Neural cell (in vitro differentiated cells): ENCODE measurements at regions not wholly inside any gene's neighbourhood (a gene's known extent, or its start where the extent isn't known, plus 50 kb on each side); places are given as distances from the start of the nearest gene placed in this dataset.

Experiments used
- RAD21 ChIP-seq: fragments of 450-650 bp; conservative IDR thresholded peaks from 2 replicates; pipeline ENCODE4 v1.6.1; 2014; ENCODE audit warnings: antibody characterized with exemption, mild to moderate bottlenecking, moderate library complexity
- TF ChIP-seq, protein P1 (sequence below): fragments of 450-650 bp; IDR thresholded peaks from 2 replicates; pipeline ENCODE4 v1.5.1; 2014; ENCODE audit warnings: antibody characterized with exemption, mild to moderate bottlenecking, moderate library complexity; ENCODE audit not compliant: poor library complexity, severe bottlenecking

- TF ChIP-seq RAD21: peak; percentile 37
- TF ChIP-seq, protein P1, sequence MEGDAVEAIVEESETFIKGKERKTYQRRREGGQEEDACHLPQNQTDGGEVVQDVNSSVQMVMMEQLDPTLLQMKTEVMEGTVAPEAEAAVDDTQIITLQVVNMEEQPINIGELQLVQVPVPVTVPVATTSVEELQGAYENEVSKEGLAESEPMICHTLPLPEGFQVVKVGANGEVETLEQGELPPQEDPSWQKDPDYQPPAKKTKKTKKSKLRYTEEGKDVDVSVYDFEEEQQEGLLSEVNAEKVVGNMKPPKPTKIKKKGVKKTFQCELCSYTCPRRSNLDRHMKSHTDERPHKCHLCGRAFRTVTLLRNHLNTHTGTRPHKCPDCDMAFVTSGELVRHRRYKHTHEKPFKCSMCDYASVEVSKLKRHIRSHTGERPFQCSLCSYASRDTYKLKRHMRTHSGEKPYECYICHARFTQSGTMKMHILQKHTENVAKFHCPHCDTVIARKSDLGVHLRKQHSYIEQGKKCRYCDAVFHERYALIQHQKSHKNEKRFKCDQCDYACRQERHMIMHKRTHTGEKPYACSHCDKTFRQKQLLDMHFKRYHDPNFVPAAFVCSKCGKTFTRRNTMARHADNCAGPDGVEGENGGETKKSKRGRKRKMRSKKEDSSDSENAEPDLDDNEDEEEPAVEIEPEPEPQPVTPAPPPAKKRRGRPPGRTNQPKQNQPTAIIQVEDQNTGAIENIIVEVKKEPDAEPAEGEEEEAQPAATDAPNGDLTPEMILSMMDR: no peak
Measured at GRCh38 chr2:2902547-2903281, 474.9 kb downstream of the EIPR1 start.
